DOHH2 (cell line): ENCODE measurements at regions not wholly inside any gene's neighbourhood (a gene's known extent, or its start where the extent isn't known, plus 50 kb on each side); places are given as distances from the start of the nearest gene placed in this dataset.

Experiments
- CTCF ChIP-seq: fragments of 200-600 bp; sonication (generic); IDR thresholded peaks from one replicate; pipeline ENCODE4 v1.5.1; 2014; ENCODE audit warnings: antibody characterized with exemption, mild to moderate bottlenecking, low read depth, low read length; ENCODE audit not compliant: poor library complexity, severe bottlenecking
- EZH2phosphoT487 ChIP-seq: fragments of 200-600 bp; sonication (generic); IDR thresholded peaks from 2 replicates; pipeline ENCODE4 v1.6.1; 2017; ENCODE audit warnings: borderline replicate concordance, mild to moderate bottlenecking, antibody characterized with exemption, low read length, moderate library complexity, mixed read lengths

DNA sequence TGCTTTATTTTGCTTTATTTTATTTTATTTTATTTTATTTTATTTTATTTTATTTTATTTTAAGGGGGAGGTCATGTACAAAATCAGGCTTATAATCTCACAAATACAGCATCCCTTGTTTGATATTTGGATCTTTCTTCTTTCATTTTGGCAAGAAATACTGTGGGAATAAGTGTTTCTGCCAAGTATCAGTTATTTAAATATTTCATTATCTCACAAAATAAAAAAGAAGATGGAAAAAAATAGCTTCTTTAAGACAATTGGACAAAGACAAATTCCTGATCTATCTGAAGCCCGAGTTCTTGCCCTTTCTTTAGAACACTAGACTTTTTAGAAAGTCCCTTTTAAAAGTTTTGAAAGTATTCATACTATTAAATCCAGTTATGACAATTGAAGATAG is 560.5 kb upstream of the ZEB2 start:
- TF ChIP-seq CTCF (no peak), EZH2phosphoT487 (no peak)
